AG10803 (cell line): ENCODE measurements at regions not wholly inside any gene's neighbourhood (a gene's known extent, or its start where the extent isn't known, plus 50 kb on each side); places are given as distances from the start of the nearest gene placed in this dataset.

Experiments used
- DNase-seq: peaks from one replicate; pipeline ENCODE4 v3.0.0; 2010; ENCODE audit warnings: low read depth
- H3K4me3 ChIP-seq: 2 replicates; pipeline ENCODE4 v1.5.1; 2011; ENCODE audit warnings: mild to moderate bottlenecking, low read length, control low read depth
- TF ChIP-seq, protein P1 (sequence below): conservative IDR thresholded peaks from 2 replicates; pipeline ENCODE4 v1.5.1; 2011; ENCODE audit warnings: mild to moderate bottlenecking, low read length, control low read depth, inconsistent platforms

DNA sequence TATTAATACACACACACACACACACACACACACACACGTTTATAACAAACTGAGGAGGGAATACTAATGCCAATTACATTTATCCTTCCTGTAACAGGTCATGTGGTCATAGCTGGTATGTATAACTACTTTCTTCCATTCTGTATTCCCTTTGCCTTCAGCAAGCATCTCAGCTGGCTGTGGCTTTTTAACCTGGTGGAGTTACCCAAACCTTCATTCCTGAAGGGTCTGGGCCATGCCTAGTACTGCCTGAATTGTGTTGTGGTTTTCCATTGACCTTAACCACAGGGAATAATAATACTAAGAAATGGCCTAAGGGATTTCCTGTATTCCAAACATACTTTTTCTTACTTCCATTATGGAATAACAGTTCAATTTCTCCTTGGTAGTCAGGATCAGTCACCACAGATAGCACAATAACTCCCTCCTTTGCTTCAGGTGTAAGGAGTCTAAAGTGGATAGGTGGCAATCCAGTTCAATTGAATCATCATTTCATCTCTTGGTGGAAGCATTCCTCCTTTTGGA is 222.2 kb upstream of the MEF2C start:
- TF ChIP-seq, protein P1, sequence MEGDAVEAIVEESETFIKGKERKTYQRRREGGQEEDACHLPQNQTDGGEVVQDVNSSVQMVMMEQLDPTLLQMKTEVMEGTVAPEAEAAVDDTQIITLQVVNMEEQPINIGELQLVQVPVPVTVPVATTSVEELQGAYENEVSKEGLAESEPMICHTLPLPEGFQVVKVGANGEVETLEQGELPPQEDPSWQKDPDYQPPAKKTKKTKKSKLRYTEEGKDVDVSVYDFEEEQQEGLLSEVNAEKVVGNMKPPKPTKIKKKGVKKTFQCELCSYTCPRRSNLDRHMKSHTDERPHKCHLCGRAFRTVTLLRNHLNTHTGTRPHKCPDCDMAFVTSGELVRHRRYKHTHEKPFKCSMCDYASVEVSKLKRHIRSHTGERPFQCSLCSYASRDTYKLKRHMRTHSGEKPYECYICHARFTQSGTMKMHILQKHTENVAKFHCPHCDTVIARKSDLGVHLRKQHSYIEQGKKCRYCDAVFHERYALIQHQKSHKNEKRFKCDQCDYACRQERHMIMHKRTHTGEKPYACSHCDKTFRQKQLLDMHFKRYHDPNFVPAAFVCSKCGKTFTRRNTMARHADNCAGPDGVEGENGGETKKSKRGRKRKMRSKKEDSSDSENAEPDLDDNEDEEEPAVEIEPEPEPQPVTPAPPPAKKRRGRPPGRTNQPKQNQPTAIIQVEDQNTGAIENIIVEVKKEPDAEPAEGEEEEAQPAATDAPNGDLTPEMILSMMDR: no peak
- H3K4me3 ChIP-seq: no peak overlapping the region
- DNase-seq: peak; percentile 28

DNA sequence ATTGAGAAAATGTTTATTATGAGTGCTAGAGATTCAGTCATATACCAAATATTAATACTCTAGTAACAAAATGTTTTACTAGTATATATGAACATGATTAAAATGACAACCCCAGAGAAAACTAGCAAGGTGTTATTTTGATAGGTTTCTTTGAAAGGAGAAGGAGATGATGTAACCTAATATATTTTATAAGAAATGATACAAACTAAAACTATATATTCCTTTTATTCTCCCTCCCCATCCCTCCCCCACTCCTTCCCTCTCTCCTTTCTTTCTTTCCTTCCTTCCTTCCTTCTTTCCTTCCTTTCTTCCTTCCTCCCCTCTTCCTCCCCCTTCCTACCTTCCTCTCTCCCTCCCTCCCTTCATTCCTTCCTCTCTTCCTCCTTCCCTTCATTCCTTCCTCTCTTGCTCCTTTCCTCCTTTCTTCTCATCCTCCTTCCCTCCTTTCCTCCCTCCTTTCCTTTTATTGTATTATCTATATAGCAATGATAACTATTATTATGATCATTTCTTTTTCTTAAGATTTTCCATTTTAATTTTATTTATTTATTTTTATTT is 215.3 kb upstream of the MEF2C start:
- H3K4me3 ChIP-seq: no peak overlapping the region
- TF ChIP-seq, protein P1: no peak
- DNase-seq: no peak

DNA sequence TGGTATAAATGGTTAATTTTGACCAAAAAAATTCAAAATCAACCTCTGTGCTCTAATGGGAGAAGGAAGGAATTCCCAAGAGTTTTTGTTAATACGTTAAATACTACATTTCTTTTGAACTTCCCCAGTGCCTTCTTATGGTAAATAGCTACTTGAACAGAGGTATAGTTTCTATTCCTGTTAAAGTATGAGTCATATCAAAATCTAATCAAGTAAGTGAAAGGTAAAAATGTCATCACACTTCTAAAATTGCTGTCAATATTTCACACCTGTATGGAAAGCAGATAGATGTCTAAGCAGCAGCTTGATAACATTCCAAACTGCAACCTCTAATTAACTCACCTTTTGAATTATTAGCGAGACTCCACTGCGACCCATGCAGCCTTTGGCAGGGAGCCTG is 214.1 kb upstream of the MEF2C start:
- no peak for DNase-seq
- TF ChIP-seq, protein P1: no peak
- H3K4me3 ChIP-seq: no peak overlapping the region

DNA sequence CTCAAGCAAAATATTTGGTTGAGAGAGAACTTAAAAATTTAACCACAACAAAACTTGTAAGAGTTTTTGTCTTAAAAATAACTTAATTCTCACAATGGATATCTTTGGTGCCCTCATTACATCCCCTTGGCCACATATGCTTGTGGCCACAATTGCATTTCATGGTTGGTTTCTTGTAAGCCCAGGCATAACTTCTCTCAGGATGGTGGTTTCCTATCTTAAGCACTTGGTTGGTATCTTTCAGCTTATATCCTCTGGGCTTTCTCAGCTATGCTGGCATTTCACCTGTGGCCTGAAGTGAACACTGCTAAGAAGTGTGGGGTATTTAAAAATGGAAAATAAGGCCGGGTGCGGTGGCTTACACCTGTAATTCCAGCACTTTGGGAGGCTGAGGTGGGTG is 212.4 kb upstream of the MEF2C start:
- peak; percentile 14 for DNase-seq
- no peak overlapping the region for H3K4me3 ChIP-seq
- TF ChIP-seq, protein P1: no peak

DNA sequence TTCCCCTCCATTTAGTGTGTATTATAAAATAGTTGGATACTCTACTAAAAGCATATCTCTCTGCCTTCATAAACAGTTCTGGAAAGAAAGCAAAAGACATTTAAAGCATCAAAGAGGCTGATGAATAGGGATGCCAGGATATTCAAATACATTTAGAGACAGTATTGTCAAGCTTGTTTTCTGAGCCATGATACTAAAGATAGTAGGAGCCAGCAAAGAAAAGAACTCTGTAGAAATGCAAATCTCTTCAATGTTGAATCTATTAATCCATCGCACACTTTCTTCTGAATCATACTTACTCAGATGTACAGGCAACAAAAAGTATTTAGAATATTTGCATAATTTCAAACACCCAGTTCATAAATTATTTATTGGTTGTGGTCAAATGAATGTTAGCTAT is 207.1 kb upstream of the MEF2C start:
- H3K4me3 ChIP-seq: no peak overlapping the region
- DNase-seq: peak; percentile 49

DNA sequence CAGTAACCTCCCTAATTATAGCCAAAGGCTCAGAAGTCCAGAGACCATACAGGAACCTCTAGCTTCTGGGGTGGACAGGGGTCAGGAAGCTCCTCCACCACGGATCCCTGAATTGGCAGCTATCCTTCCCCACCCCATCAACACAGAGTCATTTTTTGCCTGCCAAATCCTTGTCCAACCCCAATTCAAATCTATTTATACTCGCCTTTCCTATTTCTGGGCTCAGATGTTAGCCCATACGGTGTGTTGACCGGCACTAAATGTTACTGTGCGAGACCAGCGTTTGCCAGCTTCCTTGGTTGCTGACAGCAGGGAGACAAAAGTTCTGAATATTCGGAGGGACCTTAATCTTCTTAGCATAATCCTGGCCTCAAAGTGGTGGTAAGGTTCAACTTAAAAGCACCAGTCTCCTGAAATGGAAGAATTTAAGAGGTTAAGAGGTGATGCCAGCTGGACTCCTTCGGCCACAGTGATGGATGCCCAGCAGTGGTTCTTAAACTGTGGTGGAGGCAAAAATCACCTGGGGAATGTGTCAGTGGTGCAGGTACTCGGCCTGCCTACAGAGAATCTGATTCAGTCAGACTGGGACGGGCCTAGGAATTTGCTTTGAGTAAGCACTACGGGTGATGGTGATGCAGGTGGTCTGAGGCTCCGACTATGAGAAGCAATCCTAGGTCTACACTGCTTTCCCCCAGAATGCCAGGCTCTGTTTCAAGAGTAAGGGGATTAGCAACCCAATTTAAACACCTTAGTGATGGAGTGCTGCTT is 204.8 kb upstream of the MEF2C start:
- H3K4me3 ChIP-seq: no peak overlapping the region
- TF ChIP-seq, protein P1: no peak
- DNase-seq: no peak

More for the DNA sequence above, 207.1 kb upstream of the MEF2C start:
- TF ChIP-seq, protein P1: no peak

DNA sequence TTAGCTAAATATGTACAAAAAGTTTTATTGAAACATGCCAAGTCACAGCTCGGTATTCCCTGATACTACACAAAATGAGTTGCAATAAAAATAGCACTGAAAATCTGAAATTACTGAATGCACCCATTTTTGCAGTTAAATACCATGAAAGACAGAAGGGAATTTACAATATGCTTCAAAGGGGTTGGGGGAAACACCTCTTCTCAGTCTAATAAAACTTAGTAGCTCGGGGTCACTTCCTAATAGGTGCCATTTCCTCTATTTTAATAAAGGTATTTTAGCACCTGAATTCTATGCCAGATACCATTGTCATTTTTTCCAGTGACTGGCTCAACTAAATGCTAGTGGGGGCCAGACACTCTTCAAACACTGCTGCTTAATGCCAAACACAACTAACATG is 204.1 kb upstream of the MEF2C start:
- no peak for DNase-seq
- no peak overlapping the region for H3K4me3 ChIP-seq
- TF ChIP-seq, protein P1: no peak
